Vagina (tissue), 2 donors: ENCODE measurements at regions not wholly inside any gene's neighbourhood (a gene's known extent, or its start where the extent isn't known, plus 50 kb on each side); places are given as distances from the start of the nearest gene placed in this dataset.

Experiments used
- POLR2A ChIP-seq, 2 donors: fragments of 450-650 bp; IDR thresholded peaks; one replicate each; pipeline ENCODE4 v1.6.1; 2017; ENCODE audit warnings: antibody characterized with exemption in 2 of 2, mild to moderate bottlenecking in 2 of 2, moderate library complexity in 2 of 2
- TF ChIP-seq, protein P1 (sequence below), 3 experiments: fragments of 450-650 bp in 2 of 3; fragments of 200-600 bp in 1 of 3; sonication (generic) in 1 of 3; IDR thresholded peaks; one replicate each; pipeline ENCODE4 v1.5.1; 2017 to 2019; ENCODE audit warnings: antibody characterized with exemption in 3 of 3, mild to moderate bottlenecking in 2 of 3, moderate library complexity in 2 of 3

DNA sequence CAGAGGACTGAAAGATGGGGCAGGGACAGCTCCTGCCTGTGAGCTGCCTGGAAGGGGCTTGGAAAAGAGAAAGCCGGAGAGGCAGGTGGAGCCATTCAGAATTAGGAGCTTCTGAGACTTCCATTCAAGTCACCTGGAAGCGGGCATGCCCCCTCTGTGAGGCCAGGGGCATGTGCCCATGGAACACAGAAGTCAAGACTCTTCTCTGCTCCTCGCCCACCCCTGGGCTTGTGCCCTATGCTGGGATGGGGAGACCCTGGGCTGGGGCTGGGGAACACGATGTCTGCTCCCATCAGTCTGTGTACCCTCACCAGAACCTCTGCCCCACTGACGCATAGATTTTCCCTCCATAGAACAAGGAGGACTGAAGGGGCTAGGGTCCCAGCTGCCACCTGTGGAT, 372.0 kb downstream of the SHANK2 start:
- TF ChIP-seq, protein P1, sequence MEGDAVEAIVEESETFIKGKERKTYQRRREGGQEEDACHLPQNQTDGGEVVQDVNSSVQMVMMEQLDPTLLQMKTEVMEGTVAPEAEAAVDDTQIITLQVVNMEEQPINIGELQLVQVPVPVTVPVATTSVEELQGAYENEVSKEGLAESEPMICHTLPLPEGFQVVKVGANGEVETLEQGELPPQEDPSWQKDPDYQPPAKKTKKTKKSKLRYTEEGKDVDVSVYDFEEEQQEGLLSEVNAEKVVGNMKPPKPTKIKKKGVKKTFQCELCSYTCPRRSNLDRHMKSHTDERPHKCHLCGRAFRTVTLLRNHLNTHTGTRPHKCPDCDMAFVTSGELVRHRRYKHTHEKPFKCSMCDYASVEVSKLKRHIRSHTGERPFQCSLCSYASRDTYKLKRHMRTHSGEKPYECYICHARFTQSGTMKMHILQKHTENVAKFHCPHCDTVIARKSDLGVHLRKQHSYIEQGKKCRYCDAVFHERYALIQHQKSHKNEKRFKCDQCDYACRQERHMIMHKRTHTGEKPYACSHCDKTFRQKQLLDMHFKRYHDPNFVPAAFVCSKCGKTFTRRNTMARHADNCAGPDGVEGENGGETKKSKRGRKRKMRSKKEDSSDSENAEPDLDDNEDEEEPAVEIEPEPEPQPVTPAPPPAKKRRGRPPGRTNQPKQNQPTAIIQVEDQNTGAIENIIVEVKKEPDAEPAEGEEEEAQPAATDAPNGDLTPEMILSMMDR (IDR thresholded peaks at IDR 0.05) = no peak
- TF ChIP-seq POLR2A (IDR thresholded peaks at IDR 0.05) = no peak
